ENCODE measurements at regions not wholly inside any gene's neighbourhood (a gene's known extent, or its start where the extent isn't known, plus 50 kb on each side); places are given as distances from the start of the nearest gene placed in this dataset.

- TF ChIP-seq CREB1 (CRISPR knock-in tag; IDR thresholded peaks at IDR 0.05) (no peak), STAT6 (CRISPR knock-in tag; conservative IDR thresholded peaks at IDR 0.05; ENCODE audit: low read depth) (no peak), ATF2 (CRISPR knock-in tag; IDR thresholded peaks at IDR 0.05; ENCODE audit: borderline replicate concordance, low read depth) (no peak)
Observed at GRCh38 chr5:175377816-175378215, 66.2 kb downstream of the DRD1 start.

Data from WTC11 (cell line).